Epithelial cell of proximal tubule (primary cell): ENCODE measurements at regions not wholly inside any gene's neighbourhood (a gene's known extent, or its start where the extent isn't known, plus 50 kb on each side); places are given as distances from the start of the nearest gene placed in this dataset.
A peak's percentile ranks its signal among the peaks of the same experiment; 100 is the strongest.

ENCODE experiments used
- DNase-seq: peaks from one replicate; pipeline ENCODE4 v3.0.0-alpha.2; 2011; ENCODE audit warnings: low read depth
- H3K4me3 ChIP-seq: 2 replicates; pipeline ENCODE4 v1.5.1; 2011; ENCODE audit warnings: low read depth, mild to moderate bottlenecking, low read length
- TF ChIP-seq, protein P1 (sequence below): conservative IDR thresholded peaks from 2 replicates; pipeline ENCODE4 v1.5.1; 2012; ENCODE audit warnings: low read depth, mild to moderate bottlenecking, low read length

DNA sequence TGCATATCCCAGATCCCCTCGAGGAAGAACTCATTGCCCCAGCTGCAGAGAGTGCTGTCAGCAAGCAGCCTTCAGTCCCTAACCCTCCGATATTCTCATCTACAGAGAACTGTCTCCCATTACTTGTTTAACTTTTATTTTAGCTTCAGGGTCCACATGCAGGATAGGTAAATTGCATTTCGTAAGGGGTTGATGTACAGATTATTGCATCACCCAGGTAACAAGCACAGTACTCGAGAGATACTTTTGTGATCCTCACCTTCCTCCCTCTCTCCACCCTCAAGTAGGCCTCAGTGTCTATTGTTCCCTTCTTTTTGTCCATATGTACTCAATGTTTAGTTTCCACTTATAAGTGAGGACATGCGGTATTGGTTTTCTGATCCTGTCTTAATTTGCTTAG is 171.5 kb upstream of the IRS2 start:
- no peak overlapping the region for H3K4me3 ChIP-seq
- no peak for DNase-seq
- TF ChIP-seq, protein P1, sequence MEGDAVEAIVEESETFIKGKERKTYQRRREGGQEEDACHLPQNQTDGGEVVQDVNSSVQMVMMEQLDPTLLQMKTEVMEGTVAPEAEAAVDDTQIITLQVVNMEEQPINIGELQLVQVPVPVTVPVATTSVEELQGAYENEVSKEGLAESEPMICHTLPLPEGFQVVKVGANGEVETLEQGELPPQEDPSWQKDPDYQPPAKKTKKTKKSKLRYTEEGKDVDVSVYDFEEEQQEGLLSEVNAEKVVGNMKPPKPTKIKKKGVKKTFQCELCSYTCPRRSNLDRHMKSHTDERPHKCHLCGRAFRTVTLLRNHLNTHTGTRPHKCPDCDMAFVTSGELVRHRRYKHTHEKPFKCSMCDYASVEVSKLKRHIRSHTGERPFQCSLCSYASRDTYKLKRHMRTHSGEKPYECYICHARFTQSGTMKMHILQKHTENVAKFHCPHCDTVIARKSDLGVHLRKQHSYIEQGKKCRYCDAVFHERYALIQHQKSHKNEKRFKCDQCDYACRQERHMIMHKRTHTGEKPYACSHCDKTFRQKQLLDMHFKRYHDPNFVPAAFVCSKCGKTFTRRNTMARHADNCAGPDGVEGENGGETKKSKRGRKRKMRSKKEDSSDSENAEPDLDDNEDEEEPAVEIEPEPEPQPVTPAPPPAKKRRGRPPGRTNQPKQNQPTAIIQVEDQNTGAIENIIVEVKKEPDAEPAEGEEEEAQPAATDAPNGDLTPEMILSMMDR, result no peak

DNA sequence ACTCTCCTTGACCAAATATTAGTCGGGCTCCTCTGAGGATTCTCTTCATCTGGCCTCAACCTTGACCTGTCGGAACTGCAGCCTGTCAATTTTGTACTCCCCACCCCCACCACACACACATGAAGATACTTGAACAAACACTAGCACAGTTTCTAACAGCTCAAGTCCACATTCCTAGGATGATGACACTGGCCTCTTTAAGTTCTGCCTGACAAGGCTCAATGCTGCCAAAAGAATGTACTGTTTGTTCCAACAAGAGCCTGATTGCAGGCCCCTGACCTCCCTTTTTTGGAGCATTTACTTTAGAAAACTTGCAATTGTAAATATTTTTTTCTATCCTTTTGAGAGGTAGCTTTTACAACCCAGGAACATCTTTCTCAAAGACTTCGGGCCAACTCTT is 169.2 kb upstream of the IRS2 start:
- TF ChIP-seq, protein P1, result no peak
- DNase-seq, result no peak
- no peak overlapping the region for H3K4me3 ChIP-seq

DNA sequence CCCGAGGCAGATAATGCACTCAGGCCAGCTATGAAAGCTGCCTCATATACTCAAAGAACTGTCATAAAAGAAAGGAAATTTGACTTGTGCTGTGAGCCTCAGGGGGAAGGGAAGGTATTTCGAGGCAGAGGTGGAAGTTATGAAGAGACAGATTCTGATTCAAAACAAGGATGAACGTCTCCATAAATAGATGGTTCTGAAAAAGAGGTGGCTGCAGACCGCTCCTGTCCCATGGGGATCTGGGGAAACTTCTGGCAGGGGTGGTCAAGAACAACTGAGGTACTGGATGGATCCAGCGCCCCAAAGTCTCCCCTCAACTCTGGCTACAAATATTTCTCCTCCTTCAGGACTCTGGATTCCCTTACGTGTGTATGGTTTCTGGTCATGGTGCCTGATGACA is 168.1 kb upstream of the IRS2 start:
- no peak for DNase-seq
- TF ChIP-seq, protein P1, result no peak

DNA sequence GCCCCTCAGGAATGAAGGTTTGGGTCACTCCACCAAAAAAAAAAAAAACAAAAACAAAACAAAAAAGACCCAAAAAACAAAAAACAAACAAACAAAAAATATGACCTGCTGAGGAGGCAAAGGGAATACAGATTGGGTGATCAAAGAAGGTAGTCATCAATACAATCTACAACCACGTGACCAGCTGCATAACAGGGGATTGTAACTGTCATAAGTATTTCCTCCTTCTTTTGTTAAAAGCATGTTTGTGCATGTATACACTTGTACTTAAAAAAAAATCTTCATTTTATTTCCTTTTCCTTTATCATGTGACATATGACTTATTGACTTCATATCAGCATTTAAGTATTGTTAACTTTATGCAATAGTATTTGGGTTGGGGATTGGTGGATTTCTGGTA is 165.1 kb upstream of the IRS2 start:
- TF ChIP-seq, protein P1, result no peak
- DNase-seq, result no peak
- no peak overlapping the region for H3K4me3 ChIP-seq

More for the DNA sequence above, 168.1 kb upstream of the IRS2 start:
- no peak overlapping the region for H3K4me3 ChIP-seq

DNA sequence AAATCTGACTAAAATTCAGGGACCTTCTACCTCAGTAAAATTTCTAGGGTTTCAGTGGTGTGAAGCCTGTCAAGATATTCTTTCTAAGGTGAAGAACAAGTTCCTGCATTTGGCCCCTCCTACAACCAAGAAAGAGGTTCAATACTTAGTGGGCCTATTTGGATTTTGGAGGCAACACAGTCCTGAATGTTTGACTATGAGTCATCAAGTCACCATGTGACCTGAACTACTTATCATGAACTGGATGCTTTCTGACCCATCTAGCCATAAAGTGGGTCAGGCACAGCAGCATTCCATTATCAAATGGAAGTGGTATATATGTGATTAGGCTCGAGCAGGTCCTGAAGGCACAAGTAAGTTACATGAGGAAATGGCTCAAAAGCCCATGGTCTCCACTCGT is 163.0 kb upstream of the IRS2 start:
- no peak for DNase-seq
- TF ChIP-seq, protein P1, result no peak
- H3K4me3 ChIP-seq, result no peak overlapping the region

DNA sequence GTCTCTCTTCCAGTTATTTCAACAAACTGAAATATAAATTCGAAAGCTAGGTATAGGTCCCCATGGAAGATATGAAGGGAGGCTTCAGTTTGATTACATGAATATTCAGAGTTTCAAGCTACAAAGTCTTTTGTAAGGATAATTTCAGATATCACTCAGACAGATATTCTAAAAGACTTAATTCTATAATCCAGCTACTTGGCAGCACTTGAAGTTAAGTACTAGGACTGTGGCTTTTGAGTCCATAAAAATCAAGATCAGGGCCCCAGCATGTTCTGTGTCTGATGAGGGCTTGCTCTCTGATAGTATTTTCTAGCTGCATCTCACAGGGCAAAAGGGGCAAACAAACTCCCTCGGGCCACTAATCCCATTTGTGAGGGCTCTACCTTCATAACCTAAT is 160.6 kb upstream of the IRS2 start:
- TF ChIP-seq, protein P1, result no peak
- no peak overlapping the region for H3K4me3 ChIP-seq
- no peak for DNase-seq

DNA sequence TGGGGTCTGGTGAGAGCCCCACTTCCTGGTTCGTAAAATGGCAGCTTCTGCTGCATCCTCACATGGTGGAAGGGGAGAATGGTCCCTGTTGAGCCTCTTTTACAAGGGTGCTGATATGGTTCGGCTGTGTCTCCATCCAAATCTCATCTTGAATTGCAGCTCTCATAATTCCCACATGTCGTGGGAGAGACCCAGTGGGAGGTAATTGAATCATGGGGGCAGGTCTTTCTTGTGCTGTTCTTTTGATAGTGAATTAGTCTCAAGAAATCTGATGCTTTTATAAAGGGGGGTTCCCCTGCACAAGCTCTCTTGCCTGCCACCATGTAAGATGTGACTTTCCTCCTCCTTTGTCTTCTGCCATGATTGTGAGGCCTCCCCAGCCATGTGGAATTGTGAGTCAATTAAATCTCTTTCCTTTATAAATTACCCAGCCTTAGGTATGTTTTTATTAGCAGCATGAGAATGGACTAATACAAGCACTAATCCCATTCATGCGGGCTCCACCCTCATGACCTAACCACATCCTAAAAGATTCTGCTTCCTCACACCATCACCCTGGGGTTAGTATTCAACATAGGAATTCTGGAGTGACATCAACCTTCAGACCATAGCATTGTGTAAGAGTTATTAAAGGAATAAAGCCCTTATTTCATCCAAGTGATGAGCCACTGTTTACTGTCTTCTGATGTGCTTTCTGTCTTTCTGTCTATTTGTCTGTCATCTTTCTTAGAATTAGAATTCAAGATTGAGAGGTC is 159.0 kb upstream of the IRS2 start:
- H3K4me3 ChIP-seq, result no peak overlapping the region
- TF ChIP-seq, protein P1, result no peak
- peak; percentile 23 for DNase-seq
